Stimulated activated naive CD8-positive, alpha-beta T cell treated with anti-CD3 and anti-CD28 coated beads, Interleukin-15, Interleukin-2, amounts not matched to agents 100 U/mL and 50 U/mL, for 24 hours (primary cell): ENCODE measurements at regions not wholly inside any gene's neighbourhood (a gene's known extent, or its start where the extent isn't known, plus 50 kb on each side); places are given as distances from the start of the nearest gene placed in this dataset.
"Not testable (repeated sequence)": the region's sequence is repeated elsewhere in the genome, so short reads cannot be mapped to it uniquely, and the experiment has no call there.

Experiments
- ATAC-seq: fragments of 150-1000 bp; cut with Tn5 transposase; one replicate; pipeline ENCODE4 v1.10.0; 2021
- DNase-seq: peaks from one replicate; pipeline ENCODE4 v3.0.0; 2021

DNA sequence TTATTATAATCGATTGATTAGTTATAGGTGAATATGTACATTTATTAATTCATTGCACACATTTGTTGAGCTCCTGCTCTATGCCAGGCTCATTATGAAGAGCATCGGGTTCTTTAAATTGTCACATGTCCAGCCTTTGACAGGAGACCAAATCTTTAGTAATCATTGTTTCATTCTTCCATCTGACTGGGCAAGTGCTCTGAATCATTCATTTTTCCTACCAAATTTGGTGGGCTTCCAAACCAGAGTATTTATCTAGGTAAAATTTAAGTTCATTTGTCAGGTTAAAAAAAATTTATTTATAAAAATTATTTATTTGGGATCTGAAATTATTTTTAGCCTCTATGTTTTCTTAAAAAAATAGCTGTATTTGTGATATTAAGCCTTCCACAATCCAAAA lies 404.9 kb upstream of the MMS22L start:
- no peak for DNase-seq
- ATAC-seq: no peak

GRCh38 chr6:97689078-97689754 lies 406.2 kb upstream of the MMS22L start:
- ATAC-seq: no peak
- DNase-seq: no peak

DNA sequence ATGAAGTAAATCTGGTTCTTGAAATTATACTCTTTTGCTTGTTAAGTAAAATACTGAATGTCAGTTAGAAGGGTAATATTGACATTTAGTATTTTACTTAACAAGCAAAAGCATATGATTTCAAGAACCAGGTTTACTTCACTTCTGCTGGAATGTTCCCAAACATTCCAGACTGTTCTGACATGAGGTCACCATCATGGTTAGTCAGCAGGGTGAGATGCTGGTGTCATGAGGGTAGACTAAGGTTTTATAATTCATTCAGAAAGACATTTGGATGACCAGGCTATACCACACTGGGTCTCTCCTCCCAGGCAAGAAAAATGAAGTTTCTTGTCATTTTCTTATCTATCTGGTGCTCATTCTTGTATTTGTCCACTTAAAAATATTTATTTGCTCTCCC lies 414.4 kb upstream of the MMS22L start:
- no peak for DNase-seq
- ATAC-seq: no peak

DNA sequence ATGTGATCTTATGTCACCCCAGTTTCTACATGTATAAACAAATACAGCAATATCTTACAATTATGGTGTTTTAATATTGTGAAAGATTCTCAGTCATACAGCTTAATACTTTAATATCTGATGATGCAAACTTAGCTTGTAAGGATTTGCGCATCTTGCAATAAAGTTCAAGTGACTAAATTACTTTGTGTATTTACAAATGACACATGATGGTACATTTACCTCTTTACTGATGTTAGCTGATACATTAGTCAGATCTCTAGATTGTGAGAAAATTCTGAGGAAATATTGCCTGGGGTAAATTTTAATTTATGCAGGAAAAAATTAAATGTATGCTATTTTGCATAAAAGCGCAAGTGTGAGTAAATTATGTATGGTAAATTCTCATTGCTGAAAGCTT lies 418.8 kb upstream of the MMS22L start:
- DNase-seq (no peak), ATAC-seq (no peak)

- DNase-seq: no peak
- no peak for ATAC-seq
These were observed 419.2 kb upstream of the MMS22L start for GRCh38 chr6:97702248-97702647.

DNA sequence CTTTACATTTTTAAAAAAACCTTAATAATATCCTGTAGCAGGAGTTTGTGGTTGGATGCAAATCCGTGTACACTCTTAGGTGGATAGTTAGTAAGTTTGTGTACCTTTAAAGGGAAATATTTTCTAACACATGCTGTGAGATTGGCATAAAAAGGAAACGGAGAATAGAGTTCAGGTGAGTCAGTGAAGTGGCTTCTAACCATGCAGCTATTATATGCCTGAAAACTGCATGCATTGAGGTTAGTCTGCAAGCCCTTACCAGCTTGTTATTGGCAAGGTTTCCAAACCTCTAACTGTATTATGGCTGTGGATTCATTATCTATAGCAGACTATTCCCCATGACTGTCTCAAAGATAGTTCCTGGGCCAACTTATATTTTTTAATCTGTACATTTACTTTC lies 420.6 kb upstream of the MMS22L start:
- DNase-seq (no peak), ATAC-seq (no peak)

DNA sequence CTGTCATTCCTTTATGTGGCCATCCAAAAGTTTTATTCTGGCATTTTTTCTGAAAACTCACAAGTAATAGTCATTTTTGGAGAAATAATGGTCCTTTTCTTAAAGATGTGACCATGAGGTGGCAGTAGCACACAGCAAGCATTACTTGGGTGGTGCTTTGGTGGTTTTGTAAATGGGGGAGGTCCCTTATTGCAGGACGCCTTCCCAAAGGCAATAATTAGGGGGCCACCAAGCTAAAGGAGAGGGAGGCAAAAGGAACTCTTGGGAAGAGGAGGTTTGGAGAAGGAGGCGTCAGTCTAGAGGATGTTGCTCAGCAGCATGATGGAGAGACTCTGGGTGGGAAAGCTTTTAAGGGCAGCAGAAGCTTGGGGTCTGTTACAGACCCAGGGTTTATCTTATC lies 422.6 kb upstream of the MMS22L start:
- DNase-seq (no peak), ATAC-seq (no peak)

GRCh38 chr6:97712751-97713150 lies 429.7 kb upstream of the MMS22L start:
- DNase-seq (no peak), ATAC-seq (no peak)

DNA sequence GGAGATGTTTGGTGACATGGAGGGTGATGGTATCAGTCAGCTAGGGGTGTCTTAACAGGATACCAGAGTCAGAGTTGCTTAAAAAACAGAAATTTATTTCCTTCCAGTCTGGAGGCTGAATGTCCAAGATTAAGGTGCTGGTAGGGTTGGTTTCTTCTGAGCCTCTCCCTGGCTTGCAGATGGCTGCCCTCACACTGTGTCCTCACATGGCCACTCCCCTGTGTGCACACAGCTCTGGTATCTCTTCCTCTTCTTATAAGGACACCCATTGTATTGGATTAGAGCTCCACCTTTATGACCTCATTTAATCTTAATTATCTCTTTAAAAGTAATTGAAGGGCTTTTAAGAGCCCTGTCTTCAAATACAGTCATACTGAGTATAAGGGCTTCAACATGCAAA lies 431.8 kb upstream of the MMS22L start:
- no peak for DNase-seq
- no peak for ATAC-seq

DNA sequence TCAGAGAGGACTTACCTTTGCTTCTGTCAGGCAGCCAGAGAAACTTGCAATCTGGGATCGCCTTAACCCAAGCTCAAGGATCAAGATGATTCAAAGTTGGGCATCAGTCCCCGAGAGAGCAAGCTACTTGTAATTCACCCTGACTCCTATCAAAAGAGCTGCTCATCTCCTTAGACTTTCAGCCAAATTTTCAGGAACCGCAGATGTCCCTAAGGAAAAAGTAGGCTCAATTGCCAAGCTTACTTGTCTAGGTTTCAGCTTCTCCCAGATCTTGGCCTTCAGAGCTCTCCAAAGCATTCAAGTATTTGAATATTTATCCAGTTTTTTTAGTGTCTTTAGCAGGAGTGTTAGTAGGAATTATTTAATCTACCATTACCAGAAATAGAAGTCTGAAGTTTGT lies 434.1 kb upstream of the MMS22L start:
- DNase-seq: no peak
- ATAC-seq: no peak

DNA sequence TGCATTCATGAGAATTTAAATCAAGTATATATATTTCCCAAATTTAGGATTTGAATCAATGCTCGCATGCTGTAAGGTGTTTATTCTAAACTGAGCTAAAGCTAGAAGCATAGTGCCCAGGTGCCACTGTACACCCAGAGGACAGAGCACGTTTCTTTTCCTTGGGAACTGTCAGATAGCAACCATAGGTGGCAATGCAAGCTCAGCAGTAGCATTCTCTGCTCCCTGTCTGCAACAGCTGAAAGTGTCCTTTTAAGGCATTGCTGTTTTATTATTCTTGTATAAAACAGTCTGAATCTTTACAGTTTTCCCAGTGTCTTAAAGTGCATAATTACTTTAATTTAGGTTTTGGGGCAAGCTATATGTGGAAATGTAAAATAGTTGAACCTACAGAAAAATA lies 443.4 kb upstream of the MMS22L start:
- no peak for DNase-seq

DNA sequence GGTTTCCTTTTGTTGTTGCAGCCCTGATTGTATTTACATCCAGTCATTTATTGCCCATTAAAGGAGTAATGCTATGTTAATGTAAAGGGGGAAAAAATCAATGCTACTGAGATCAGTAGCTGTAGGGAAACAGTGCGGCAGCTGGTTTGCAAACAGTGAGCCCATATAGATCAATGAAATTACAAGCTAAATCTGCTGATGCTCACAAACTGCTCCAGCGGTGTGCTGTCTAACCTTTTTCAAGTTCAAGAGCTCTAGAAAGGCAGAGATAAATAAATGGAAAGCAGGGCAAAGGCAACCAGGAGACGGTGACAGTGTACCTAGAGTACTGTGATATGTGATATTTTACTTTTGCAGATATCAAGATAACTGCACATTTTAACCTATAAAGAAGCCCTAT lies 449.0 kb upstream of the MMS22L start:
- DNase-seq (no peak), ATAC-seq (no peak)

More for the DNA sequence above, 443.4 kb upstream of the MMS22L start:
- ATAC-seq: no peak

DNA sequence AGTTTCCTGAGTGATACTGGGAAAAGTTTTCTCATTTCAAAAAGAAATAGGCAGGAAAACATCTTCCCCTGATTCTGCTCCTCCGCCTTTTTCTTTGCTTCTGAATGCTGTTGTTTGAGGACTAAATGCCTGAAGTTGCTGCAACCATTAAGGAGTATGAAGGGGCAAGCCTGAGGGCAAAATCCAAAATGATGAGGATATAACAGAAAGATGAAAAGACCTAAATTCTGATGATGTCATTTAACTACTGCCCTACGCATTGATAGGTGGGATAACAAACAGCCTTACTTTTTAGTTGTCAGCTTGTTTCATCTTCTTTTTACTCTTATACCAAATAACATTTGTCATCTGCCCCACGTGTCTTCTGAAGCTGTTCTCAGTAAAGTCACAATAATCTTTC lies 474.6 kb upstream of the MMS22L start:
- DNase-seq (no peak), ATAC-seq (no peak)

DNA sequence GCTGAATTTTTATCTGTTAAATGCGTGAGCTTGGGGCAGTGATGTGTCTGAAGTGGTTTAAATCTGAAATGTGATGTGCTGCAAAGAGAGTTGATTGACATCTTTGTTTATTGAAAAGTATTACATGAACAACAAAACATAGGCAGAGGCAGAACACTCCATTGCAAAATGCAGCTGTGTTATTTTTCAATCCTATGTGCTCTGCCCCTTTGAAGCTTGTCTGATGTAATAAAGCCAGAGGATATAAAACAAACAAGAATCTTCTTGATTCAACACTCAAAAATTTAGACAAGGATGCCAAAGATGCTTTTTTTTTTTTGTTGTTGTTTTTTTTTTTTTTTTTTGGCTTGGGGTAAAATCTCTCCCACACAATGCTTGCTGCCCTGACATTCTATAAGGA lies 482.4 kb upstream of the MMS22L start:
- ATAC-seq: no peak
- no peak for DNase-seq

DNA sequence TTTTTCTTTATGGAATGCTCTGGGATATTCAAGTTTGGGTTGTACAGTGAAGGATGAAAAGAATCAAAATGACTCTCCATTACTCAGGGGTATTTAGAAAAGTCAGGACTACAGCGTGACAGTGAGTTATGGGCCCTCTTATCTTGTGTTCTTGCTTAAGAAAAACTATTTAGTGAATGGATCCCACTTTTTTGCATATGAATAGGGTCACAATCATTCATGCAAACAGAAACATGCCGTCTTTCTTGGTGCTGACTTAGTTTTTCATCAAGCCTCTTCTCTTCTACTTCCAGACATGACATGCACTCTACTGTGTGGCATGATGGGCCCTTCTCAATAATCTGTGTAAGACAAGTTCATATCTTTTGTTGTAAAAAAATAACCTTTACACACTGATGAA lies 488.4 kb upstream of the MMS22L start:
- DNase-seq: no peak
- ATAC-seq: no peak

DNA sequence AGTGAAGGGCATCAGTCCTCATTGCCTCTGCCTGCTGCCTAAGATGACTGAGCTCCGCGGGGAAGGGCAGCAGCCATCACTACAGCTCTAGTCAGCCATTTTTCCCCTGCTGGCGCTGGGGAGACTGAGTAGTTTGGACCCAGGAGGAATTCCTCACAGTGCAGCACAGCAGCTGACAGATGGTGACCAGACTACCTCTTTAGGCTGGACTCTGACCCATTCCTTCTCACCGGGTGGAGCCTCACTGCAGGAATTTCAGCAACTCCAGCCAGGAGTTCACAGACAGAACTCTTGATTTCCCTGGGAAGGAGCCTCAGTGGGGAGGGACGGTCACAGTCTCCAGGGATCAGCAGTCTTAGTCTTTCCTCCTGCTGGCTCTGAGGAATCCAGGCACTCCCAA lies 492.0 kb upstream of the MMS22L start:
- DNase-seq: no peak

GRCh38 chr6:97778290-97779038 lies 495.4 kb upstream of the MMS22L start:
- no peak for ATAC-seq
- no peak for DNase-seq

More for the DNA sequence above, 492.0 kb upstream of the MMS22L start:
- ATAC-seq: no peak

GRCh38 chr6:97779039-97779766 lies 496.2 kb upstream of the MMS22L start:
- not testable (repeated sequence) for DNase-seq, ATAC-seq

DNA sequence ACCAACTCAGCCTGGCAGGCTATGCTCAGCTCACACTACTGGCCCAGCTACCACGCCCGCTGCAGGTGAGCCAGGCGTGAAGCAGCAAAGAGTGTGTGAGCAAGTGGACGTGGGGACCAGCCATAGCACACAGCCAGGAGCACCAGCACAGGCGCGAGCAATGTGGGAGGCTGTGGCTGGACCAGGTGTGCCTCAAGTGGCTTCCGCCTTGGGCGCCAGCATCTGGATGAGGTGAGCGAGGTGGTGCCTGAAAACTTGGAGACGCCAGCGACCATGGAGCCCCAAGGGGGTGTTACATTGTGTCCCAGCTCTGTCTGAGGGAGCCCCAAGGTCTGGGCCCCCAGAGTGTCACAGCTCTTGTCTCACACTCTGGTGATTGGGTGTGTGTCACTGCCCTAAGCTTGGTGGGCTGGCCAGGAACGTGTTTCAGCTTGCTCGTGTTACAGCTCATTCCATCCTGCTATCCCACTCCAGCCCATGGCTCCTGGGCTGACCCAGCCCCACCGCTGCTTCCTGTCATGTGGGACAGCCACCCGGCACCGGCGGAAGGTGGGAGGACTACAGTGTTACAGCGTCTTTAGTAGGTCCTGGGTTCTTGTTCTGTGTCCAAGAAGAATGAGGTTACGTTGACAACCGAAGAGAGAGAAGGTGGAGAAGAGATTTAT lies 508.0 kb upstream of the MMS22L start:
- DNase-seq: no peak
- no peak for ATAC-seq

DNA sequence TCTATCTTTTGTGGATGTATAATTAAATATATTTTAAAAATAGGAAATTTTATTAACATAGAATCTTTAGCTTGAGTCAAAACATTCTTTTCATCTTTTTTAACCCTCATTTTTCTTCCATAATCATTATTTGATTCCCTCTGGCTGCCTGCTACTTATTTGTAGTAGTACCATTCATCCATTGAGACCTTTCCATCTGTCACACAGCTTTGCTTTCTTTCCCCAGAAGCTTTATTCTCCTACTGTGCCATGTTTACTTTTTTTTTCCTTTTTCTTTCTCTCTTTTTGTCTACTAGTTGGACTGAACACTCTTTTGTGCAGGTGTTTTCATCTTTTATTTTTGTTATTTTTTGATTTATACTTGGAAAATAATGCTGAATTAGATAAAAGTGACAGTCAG lies 522.6 kb upstream of the MMS22L start:
- DNase-seq: no peak
- no peak for ATAC-seq

DNA sequence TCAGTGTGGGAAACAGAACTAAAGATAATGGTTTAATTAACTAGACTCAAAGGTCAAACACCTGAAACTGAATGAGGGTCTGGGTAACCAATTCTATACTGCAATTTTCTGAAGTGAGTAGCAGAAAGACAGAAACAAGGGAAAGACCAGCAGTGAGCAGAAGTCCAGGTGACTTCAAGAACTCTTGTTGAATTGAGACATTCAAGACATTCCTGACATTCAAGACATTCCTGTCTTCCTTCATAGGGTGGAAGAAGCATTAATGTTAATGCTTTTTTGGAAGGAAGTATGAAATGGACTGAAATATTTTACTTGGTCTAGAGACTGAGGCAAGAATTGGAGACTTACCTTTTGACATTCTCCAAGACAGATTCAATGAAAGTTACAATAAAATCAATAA lies 529.9 kb upstream of the MMS22L start:
- ATAC-seq (no peak), DNase-seq (no peak)

DNA sequence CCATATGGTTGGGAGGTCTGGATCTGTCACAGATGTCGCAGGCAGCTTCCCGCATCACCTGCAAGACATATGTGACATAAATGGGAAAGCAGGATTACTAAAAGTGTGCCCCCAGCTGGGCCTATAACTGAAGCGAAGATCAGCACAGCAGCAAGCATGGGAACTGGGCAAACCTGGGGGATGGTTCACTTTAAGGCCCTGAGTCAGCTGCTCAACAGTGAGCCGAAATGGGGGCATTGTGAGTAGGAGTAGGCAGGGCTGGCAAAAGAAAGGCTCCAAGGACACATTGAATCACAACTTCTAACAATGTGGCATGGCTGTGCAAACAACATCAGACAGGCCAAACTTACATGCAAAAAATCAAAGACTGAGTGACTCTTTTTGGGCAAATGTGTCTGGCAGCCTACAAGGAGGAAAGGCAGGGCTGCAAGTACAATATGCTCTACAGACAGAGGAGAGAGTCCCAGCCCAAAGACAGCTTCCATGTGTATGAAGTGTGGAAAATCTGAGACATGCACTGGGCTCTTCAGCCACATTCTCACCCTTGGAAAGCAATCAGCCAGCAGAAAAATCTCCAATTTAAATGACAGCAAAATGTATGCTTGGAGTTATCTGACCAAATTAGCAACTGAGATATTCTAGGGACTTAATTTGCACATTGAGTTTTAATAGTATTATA lies 531.0 kb upstream of the MMS22L start:
- ATAC-seq: no peak
- DNase-seq: no peak
